Naive thymus-derived CD4-positive, alpha-beta T cell (primary cell): ENCODE measurements at regions not wholly inside any gene's neighbourhood (a gene's known extent, or its start where the extent isn't known, plus 50 kb on each side); places are given as distances from the start of the nearest gene placed in this dataset.

Source experiments
- ATAC-seq: fragments of 150-1000 bp; cut with Tn5 transposase; 2 replicates; pipeline ENCODE4 v1.10.0; 2021; ENCODE audit warnings: mild to moderate bottlenecking, moderate library complexity
- CTCF ChIA-PET: fragments of 350-600 bp; sonication (Branson Sonifier 250); formaldehyde crosslinking; loops from one replicate; lab custom pipeline; 2021; ENCODE audit warnings: antibody characterized with exemption; lab: Charles Lee
- POLR2A ChIA-PET: fragments of 350-600 bp; sonication (Branson Sonifier 250); formaldehyde crosslinking; loops from one replicate; lab custom pipeline; 2021; ENCODE audit warnings: antibody characterized with exemption, inconsistent platforms; lab: Charles Lee
- DNase-seq, 9 donors: peaks; one replicate each; pipeline versions ENCODE4 v3.0.0 to v3.0.0-alpha.2; 2020 to 2022; ENCODE audit warnings: mixed read lengths in 1 of 9
- H3K27ac ChIP-seq: one replicate; pipeline ENCODE4 v1.7.0; 2013; ENCODE audit warnings: mild to moderate bottlenecking, low read depth, low read length, moderate library complexity
- H3K27me3 ChIP-seq, 2 donors: one replicate each; pipeline ENCODE4 v1.7.0; 2013; ENCODE audit warnings: low read length in 2 of 2, mild to moderate bottlenecking in 2 of 2, moderate library complexity in 2 of 2; ENCODE audit not compliant: control insufficient read depth in 2 of 2, insufficient read depth in 2 of 2
- H3K36me3 ChIP-seq, 3 experiments: 1 replicate in 2 of 3; 2 replicates in 1 of 3; pipeline ENCODE4 v1.7.0; 2013; ENCODE audit warnings: low read length in 3 of 3, mild to moderate bottlenecking in 3 of 3, moderate library complexity in 1 of 3; ENCODE audit not compliant: insufficient read depth in 3 of 3, control insufficient read depth in 2 of 3
- H3K4me1 ChIP-seq, 2 donors: one replicate each; pipeline ENCODE4 v1.7.0; 2013; ENCODE audit warnings: low read length in 2 of 2, mild to moderate bottlenecking in 2 of 2, moderate library complexity in 1 of 2; ENCODE audit not compliant: control insufficient read depth in 2 of 2, insufficient read depth in 2 of 2
- H3K4me3 ChIP-seq: 2 replicates; pipeline ENCODE4 v1.7.0; 2013; ENCODE audit warnings: mild to moderate bottlenecking, low read length
- H3K9me3 ChIP-seq, 3 experiments: 1 replicate in 2 of 3; 2 replicates in 1 of 3; pipeline ENCODE4 v1.7.0; 2013; ENCODE audit warnings: low read length in 3 of 3; ENCODE audit not compliant: control insufficient read depth in 2 of 3
- H3K27ac Mint-ChIP-seq, 9 donors: one replicate each; pipeline ENCODE4 v1.8.0; 2020 to 2022; ENCODE audit warnings: mixed read lengths in 9 of 9, mild to moderate bottlenecking in 8 of 9, moderate library complexity in 5 of 9, inconsistent platforms in 2 of 9
- H3K27me3 Mint-ChIP-seq, 5 donors: one replicate each; pipeline ENCODE4 v1.8.0; 2021 to 2022; ENCODE audit warnings: mixed read lengths in 5 of 5, mild to moderate bottlenecking in 1 of 5
- H3K36me3 Mint-ChIP-seq, 5 donors: one replicate each; pipeline ENCODE4 v1.8.0; 2020 to 2022; ENCODE audit warnings: mixed read lengths in 5 of 5, mild to moderate bottlenecking in 3 of 5, inconsistent platforms in 1 of 5
- H3K4me1 Mint-ChIP-seq, 7 donors: one replicate each; pipeline ENCODE4 v1.8.0; 2020 to 2022; ENCODE audit warnings: mixed read lengths in 7 of 7, mild to moderate bottlenecking in 3 of 7, inconsistent platforms in 1 of 7
- H3K4me3 Mint-ChIP-seq, 10 donors: one replicate each; pipeline ENCODE4 v1.8.0; 2020 to 2022; ENCODE audit warnings: mild to moderate bottlenecking in 10 of 10, mixed read lengths in 10 of 10, moderate library complexity in 6 of 10, inconsistent platforms in 2 of 10
- H3K9me3 Mint-ChIP-seq, 11 donors: one replicate each; pipeline ENCODE4 v1.8.0; 2020 to 2022; ENCODE audit warnings: mixed read lengths in 11 of 11, mild to moderate bottlenecking in 4 of 11, inconsistent platforms in 1 of 11, moderate library complexity in 1 of 11
- intact Hi-C, 2 donors: fragments of 100-400 bp; cut with micrococcal nuclease; formaldehyde crosslinking; loops; one replicate each; pipeline ENCODE4 v1.15.1; 2023

GRCh38 chr5:106877881-106878280 lies 792.9 kb downstream of the EFNA5 start:
- Mint-ChIP-seq H3K27ac (no peak overlapping the region), H3K27me3 (peaks cover 0 to 4% (median 0%) of the 10 kb centered on the region in 5 donors), H3K4me3 (no peak overlapping the region), H3K4me1 (no peaks in the 10 kb centered on the region), H3K36me3 (no peaks in the 10 kb centered on the region), H3K9me3 (peaks cover 0 to 9% (median 3%) of the 10 kb centered on the region in 11 donors)
- CTCF ChIA-PET = no interaction called here
- Histone ChIP-seq H3K9me3 (no peaks in the 10 kb centered on the region), H3K4me3 (no peak overlapping the region), H3K36me3 (no peaks in the 10 kb centered on the region), H3K27me3 (no peaks in the 10 kb centered on the region), H3K27ac (no peak overlapping the region), H3K4me1 (no peaks in the 10 kb centered on the region)
- no peak for DNase-seq
- POLR2A ChIA-PET = no interaction called here
- intact Hi-C loops = no loop called here
- ATAC-seq = no peak

DNA sequence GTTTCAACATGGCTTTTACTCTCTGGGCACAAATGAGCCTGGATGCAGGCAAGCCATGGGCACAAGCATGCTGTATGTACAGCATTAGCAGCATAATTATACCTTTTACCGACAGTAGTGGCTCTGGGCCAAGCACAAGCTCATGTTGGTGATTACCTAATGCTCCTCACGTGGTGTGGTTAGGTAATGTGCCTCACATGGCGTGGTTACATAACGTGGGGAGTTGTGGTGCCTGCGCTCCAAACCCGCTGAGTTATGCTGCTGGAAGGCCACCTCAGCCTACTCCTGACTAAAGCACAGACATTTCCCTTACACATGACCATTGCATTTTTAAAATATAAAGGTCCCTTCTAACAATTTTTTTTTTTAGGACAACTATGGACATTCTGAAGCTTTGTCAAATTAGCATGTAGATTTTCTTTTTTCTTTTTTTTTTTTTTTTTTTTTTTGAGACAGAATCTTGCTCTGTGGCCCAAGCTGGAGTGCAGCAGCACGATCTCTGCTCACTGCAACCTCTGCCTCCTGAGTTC lies 794.0 kb downstream of the EFNA5 start:
- Histone ChIP-seq H3K4me3 (no peak overlapping the region), H3K4me1 (no peaks in the 10 kb centered on the region), H3K9me3 (no peaks in the 10 kb centered on the region), H3K36me3 (no peaks in the 10 kb centered on the region), H3K27ac (no peak overlapping the region), H3K27me3 (no peaks in the 10 kb centered on the region)
- ATAC-seq = no peak
- Mint-ChIP-seq H3K4me1 (no peaks in the 10 kb centered on the region), H3K4me3 (no peak overlapping the region), H3K36me3 (no peaks in the 10 kb centered on the region), H3K27me3 (peaks cover 0 to 4% (median 0%) of the 10 kb centered on the region in 5 donors), H3K9me3 (peaks cover 0 to 9% (median 2%) of the 10 kb centered on the region in 11 donors), H3K27ac (no peak overlapping the region)
- ChIA-PET POLR2A (no interaction called here), CTCF (no interaction called here)
- peak in 1 of 9 donors; percentile 3 for DNase-seq
- intact Hi-C loops = no loop called here

GRCh38 chr5:106876298-106876622 lies 794.5 kb downstream of the EFNA5 start:
- Mint-ChIP-seq H3K9me3 (peaks cover 0 to 9% (median 2%) of the 10 kb centered on the region in 11 donors), H3K36me3 (no peaks in the 10 kb centered on the region), H3K27me3 (peaks cover 0 to 1% (median 0%) of the 10 kb centered on the region in 5 donors)

DNA sequence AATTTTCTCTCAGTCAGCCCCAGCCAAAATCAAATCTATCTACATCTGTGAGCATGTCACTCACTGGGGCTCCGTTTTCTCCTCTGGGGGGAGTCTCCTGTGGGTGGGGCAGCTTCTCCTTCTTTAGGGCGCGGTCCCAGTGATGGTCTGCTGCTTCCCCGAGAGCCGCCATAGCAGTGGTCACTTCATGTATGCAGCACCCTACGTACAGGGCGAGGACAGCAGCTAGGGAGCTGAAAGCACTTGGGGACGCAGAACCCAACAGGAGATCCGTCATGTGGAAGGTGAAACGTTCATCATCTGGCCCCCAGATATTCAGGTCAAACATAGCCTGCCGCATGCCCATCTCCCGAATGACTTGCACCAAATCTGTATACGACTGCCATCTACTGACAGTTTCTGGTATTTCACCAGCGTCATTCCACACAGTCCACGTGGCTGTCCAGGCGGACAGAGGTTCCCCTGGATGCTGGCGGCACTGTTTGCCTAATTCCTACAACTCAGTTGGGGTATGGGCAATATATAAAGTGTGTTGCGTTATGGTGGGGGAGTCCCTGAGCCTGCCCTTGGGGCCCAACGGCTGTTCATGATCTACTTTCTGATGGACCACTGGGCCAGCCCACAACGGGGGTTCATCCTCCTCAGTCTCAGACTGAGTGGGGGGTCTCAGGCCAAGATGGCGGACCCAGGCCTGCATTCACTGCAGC lies 795.0 kb downstream of the EFNA5 start:
- no peaks in the 10 kb centered on the region for H3K4me1 ChIP-seq
- CTCF ChIA-PET = no interaction called here
- no peak overlapping the region for H3K27ac Mint-ChIP-seq
- H3K27ac ChIP-seq = no peak overlapping the region
- no peaks in the 10 kb centered on the region for H3K27me3 Mint-ChIP-seq
- H3K27me3 ChIP-seq = no peaks in the 10 kb centered on the region
- no peaks in the 10 kb centered on the region for H3K9me3 ChIP-seq
- H3K4me3 Mint-ChIP-seq = no peak overlapping the region
- H3K36me3 Mint-ChIP-seq = no peaks in the 10 kb centered on the region
- DNase-seq (no peak), ATAC-seq (peak; percentile 41)
- intact Hi-C loops = no loop called here
- H3K4me3 ChIP-seq = no peak overlapping the region
- POLR2A ChIA-PET = no interaction called here
- H3K36me3 ChIP-seq = no peaks in the 10 kb centered on the region
- H3K4me1 Mint-ChIP-seq = no peaks in the 10 kb centered on the region
- H3K9me3 Mint-ChIP-seq = peaks cover 0 to 9% (median 2%) of the 10 kb centered on the region in 11 donors

More at GRCh38 chr5:106876298-106876622, 794.5 kb downstream of the EFNA5 start:
- H3K4me3 Mint-ChIP-seq = no peak overlapping the region
- POLR2A ChIA-PET = no interaction called here
- no peaks in the 10 kb centered on the region for H3K4me1 Mint-ChIP-seq
- no peak overlapping the region for H3K27ac Mint-ChIP-seq
- Histone ChIP-seq H3K27me3 (no peaks in the 10 kb centered on the region), H3K4me1 (no peaks in the 10 kb centered on the region), H3K4me3 (no peak overlapping the region), H3K36me3 (no peaks in the 10 kb centered on the region), H3K9me3 (no peaks in the 10 kb centered on the region), H3K27ac (no peak overlapping the region)
- ATAC-seq = no peak
- CTCF ChIA-PET = no interaction called here
- DNase-seq = no peak
- intact Hi-C loops = no loop called here

DNA sequence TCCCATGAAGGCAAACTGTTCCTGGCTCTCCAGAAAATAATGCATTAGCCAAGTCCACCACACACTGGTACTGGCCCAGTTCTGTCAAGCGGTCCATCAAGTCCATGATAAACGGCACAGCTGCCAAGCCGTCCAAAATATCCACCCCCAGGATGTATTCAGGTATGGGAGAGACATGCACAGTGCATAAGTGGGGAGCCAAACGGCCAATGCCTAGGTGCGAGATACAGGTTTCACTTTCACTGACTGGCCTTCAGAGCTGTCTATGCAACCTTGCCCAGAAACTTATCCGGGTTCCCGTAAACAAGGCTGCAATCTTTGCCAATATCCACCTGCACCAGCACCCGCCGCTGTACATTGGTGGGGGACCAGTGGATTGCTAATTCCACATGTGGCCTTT lies 795.8 kb downstream of the EFNA5 start:
- intact Hi-C loops = no loop called here
- DNase-seq = no peak
- no peaks in the 10 kb centered on the region for H3K27me3 ChIP-seq
- Mint-ChIP-seq H3K4me3 (no peak overlapping the region), H3K36me3 (no peaks in the 10 kb centered on the region), H3K9me3 (peaks cover 0 to 9% (median 2%) of the 10 kb centered on the region in 11 donors), H3K27ac (no peak overlapping the region), H3K4me1 (no peaks in the 10 kb centered on the region), H3K27me3 (no peaks in the 10 kb centered on the region)
- no peak overlapping the region for H3K4me3 ChIP-seq
- ATAC-seq = no peak
- H3K9me3 ChIP-seq = no peaks in the 10 kb centered on the region
- ChIA-PET CTCF (no interaction called here), POLR2A (no interaction called here)
- H3K4me1 ChIP-seq = no peaks in the 10 kb centered on the region
- no peaks in the 10 kb centered on the region for H3K36me3 ChIP-seq
- H3K27ac ChIP-seq = no peak overlapping the region

GRCh38 chr5:106874531-106874930 lies 796.2 kb downstream of the EFNA5 start:
- no peaks in the 10 kb centered on the region for H3K36me3 ChIP-seq
- H3K4me3 Mint-ChIP-seq = no peak overlapping the region
- CTCF ChIA-PET = no interaction called here

DNA sequence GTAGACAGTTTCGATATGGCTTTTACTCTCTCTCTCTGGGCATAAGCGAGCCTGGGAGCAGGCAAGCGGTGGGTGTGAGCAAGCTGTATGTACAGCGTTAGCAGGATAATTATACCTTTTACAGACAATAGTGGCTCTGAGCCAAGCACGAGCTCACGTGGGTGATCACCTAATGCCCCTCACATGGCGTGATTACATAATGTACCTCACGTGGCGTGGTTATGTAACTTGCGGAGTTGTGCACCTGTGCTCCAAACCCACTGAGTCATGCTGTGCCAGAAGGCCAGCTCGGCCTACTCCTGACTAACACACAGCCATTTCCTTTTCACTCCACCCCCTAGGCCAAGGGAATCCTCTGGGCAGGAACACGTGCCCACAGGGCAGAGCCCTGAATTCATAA lies 797.2 kb downstream of the EFNA5 start:
- ChIA-PET CTCF (no interaction called here), POLR2A (no interaction called here)
- Mint-ChIP-seq H3K9me3 (peaks cover 0 to 9% (median 2%) of the 10 kb centered on the region in 11 donors), H3K27ac (no peak overlapping the region), H3K27me3 (no peaks in the 10 kb centered on the region), H3K4me1 (no peaks in the 10 kb centered on the region), H3K36me3 (no peaks in the 10 kb centered on the region), H3K4me3 (no peak overlapping the region)
- no peak for ATAC-seq
- intact Hi-C loops = no loop called here
- no peak overlapping the region for H3K4me3 ChIP-seq
- no peaks in the 10 kb centered on the region for H3K9me3 ChIP-seq
- no peak for DNase-seq
- H3K4me1 ChIP-seq = no peaks in the 10 kb centered on the region
- H3K27me3 ChIP-seq = no peaks in the 10 kb centered on the region
- H3K36me3 ChIP-seq = no peaks in the 10 kb centered on the region
- H3K27ac ChIP-seq = no peak overlapping the region

More at GRCh38 chr5:106874531-106874930, 796.2 kb downstream of the EFNA5 start:
- H3K36me3 Mint-ChIP-seq = no peaks in the 10 kb centered on the region
- ATAC-seq (no peak), DNase-seq (no peak)
- no peaks in the 10 kb centered on the region for H3K4me1 Mint-ChIP-seq
- no peaks in the 10 kb centered on the region for H3K27me3 ChIP-seq
- intact Hi-C loops = no loop called here
- H3K9me3 Mint-ChIP-seq = peaks cover 0 to 9% (median 2%) of the 10 kb centered on the region in 11 donors
- POLR2A ChIA-PET = no interaction called here
- H3K9me3 ChIP-seq = no peaks in the 10 kb centered on the region
- no peak overlapping the region for H3K27ac Mint-ChIP-seq
- H3K4me1 ChIP-seq = no peaks in the 10 kb centered on the region
- H3K27ac ChIP-seq = no peak overlapping the region
- no peaks in the 10 kb centered on the region for H3K27me3 Mint-ChIP-seq
- H3K4me3 ChIP-seq = no peak overlapping the region
